CD14-positive monocyte (primary cell): ENCODE measurements at regions not wholly inside any gene's neighbourhood (a gene's known extent, or its start where the extent isn't known, plus 50 kb on each side); places are given as distances from the start of the nearest gene placed in this dataset.
"Not testable (repeated sequence)": the region's sequence is repeated elsewhere in the genome, so short reads cannot be mapped to it uniquely, and the experiment has no call there.

ENCODE experiments used
- DNase-seq, 3 donors: peaks; one replicate each; pipeline ENCODE4 v3.0.0-alpha.2; 2011 to 2022
- H2AFZ ChIP-seq: 2 replicates; pipeline ENCODE4 v1.6.0; 2012; ENCODE audit warnings: mild to moderate bottlenecking, low read depth, low read length, inconsistent platforms; ENCODE audit not compliant: insufficient read depth, poor library complexity, severe bottlenecking
- H3K27ac ChIP-seq, 2 donors: 1 replicate in 1 of 2; 2 replicates in 1 of 2; pipeline ENCODE4 v1.5.1; 2012 to 2013; ENCODE audit warnings: low read length in 2 of 2, control low read depth in 1 of 2, inconsistent platforms in 1 of 2, low read depth in 1 of 2, mild to moderate bottlenecking in 1 of 2
- H3K27me3 ChIP-seq, 2 donors: one replicate each; pipeline versions ENCODE4 v1.6.0 to v1.6.1; 2011 to 2013; ENCODE audit warnings: low read length in 2 of 2; ENCODE audit not compliant: control insufficient read depth in 2 of 2, insufficient read depth in 2 of 2
- H3K36me3 ChIP-seq, 2 donors: replicated peaks in 1 of 2; 1 replicate in 1 of 2; 2 replicates in 1 of 2; pipeline versions ENCODE4 v1.5.1 to v1.6.1; 2012 to 2013; ENCODE audit warnings: low read length in 2 of 2, control low read depth in 1 of 2, inconsistent platforms in 1 of 2, mild to moderate bottlenecking in 1 of 2; ENCODE audit not compliant: insufficient read depth in 2 of 2, control insufficient read depth in 1 of 2
- H3K4me1 ChIP-seq, 2 donors: 1 replicate in 1 of 2; 2 replicates in 1 of 2; pipeline versions ENCODE4 v1.5.1 to v1.6.1; 2012 to 2013; ENCODE audit warnings: low read length in 2 of 2, control low read depth in 1 of 2, inconsistent platforms in 1 of 2, mild to moderate bottlenecking in 1 of 2, moderate library complexity in 1 of 2; ENCODE audit not compliant: insufficient read depth in 2 of 2, control insufficient read depth in 1 of 2
- H3K4me2 ChIP-seq: replicated peaks from 2 replicates; pipeline ENCODE3; 2012; ENCODE audit warnings: low read length, moderate library complexity, mild to moderate bottlenecking; ENCODE audit not compliant: poor library complexity, severe bottlenecking; ENCODE audit errors: extremely low read depth
- H3K4me3 ChIP-seq, 3 experiments: fragments of 200-600 bp in 1 of 3; sonication (generic) in 1 of 3; replicated peaks in 1 of 3; 1 replicate in 2 of 3; 2 replicates in 1 of 3; pipeline ENCODE4 v1.5.1; 2011 to 2013; ENCODE audit warnings: low read length in 3 of 3, mild to moderate bottlenecking in 3 of 3, control low read depth in 2 of 3, low read depth in 2 of 3, inconsistent platforms in 1 of 3, moderate library complexity in 1 of 3
- H3K79me2 ChIP-seq: 2 replicates; pipeline ENCODE4 v1.6.0; 2012; ENCODE audit warnings: mild to moderate bottlenecking, control low read depth, inconsistent platforms, low read length, moderate library complexity; ENCODE audit not compliant: insufficient read depth
- H3K9ac ChIP-seq: 2 replicates; pipeline ENCODE4 v1.6.0; 2017; ENCODE audit warnings: low read length, mild to moderate bottlenecking; ENCODE audit not compliant: insufficient read depth, poor library complexity, severe bottlenecking
- H3K9me3 ChIP-seq, 2 donors: replicated peaks in 1 of 2; 1 replicate in 1 of 2; 2 replicates in 1 of 2; pipeline versions ENCODE4 v1.5.1 to v1.6.1; 2012 to 2013; ENCODE audit warnings: low read length in 2 of 2, control low read depth in 1 of 2; ENCODE audit not compliant: control insufficient read depth in 1 of 2, insufficient read depth in 1 of 2
- H4K20me1 ChIP-seq: 2 replicates; pipeline ENCODE4 v1.6.0; 2012; ENCODE audit warnings: mild to moderate bottlenecking, low read length, control low read depth, moderate library complexity; ENCODE audit not compliant: insufficient read depth
- H3K27ac Mint-ChIP-seq, 7 donors: one replicate each; pipeline ENCODE4 v1.8.0; 2020; ENCODE audit warnings: mild to moderate bottlenecking in 7 of 7, mixed read lengths in 7 of 7, moderate library complexity in 6 of 7, inconsistent platforms in 2 of 7
- H3K27me3 Mint-ChIP-seq, 3 donors: one replicate each; pipeline ENCODE4 v1.8.0; 2021 to 2022; ENCODE audit warnings: low read depth in 3 of 3, mild to moderate bottlenecking in 3 of 3, mixed read lengths in 3 of 3, moderate library complexity in 3 of 3, inconsistent platforms in 1 of 3
- H3K36me3 Mint-ChIP-seq, 2 donors: one replicate each; pipeline ENCODE4 v1.8.0; 2020; ENCODE audit warnings: mixed read lengths in 2 of 2, inconsistent platforms in 1 of 2, mild to moderate bottlenecking in 1 of 2
- H3K4me1 Mint-ChIP-seq: one replicate; pipeline ENCODE4 v1.8.0; 2020; ENCODE audit warnings: mild to moderate bottlenecking, mixed read lengths
- H3K4me3 Mint-ChIP-seq, 2 donors: one replicate each; pipeline ENCODE4 v1.8.0; 2020; ENCODE audit warnings: mild to moderate bottlenecking in 2 of 2, mixed read lengths in 2 of 2, moderate library complexity in 1 of 2
- H3K9me3 Mint-ChIP-seq, 7 donors: one replicate each; pipeline ENCODE4 v1.8.0; 2020 to 2022; ENCODE audit warnings: mixed read lengths in 7 of 7, mild to moderate bottlenecking in 6 of 7, moderate library complexity in 6 of 7, inconsistent platforms in 2 of 7
- CTCF ChIP-seq: fragments of 200-600 bp; IDR thresholded peaks from one replicate; pipeline ENCODE4 v1.8.0; 2022; ENCODE audit warnings: antibody characterized with exemption, mild to moderate bottlenecking
- WGBS: methylation state at CpG from one replicate; pipeline ENCODE4 v1.1.5; 2013; ENCODE audit warnings: missing lambda C conversion rate; ENCODE audit not compliant: insufficient coverage; 5-methylcytosine and 5-hydroxymethylcytosine counted together
- intact Hi-C, 2 donors: fragments of 100-400 bp; cut with micrococcal nuclease; formaldehyde crosslinking; loops; one replicate each; pipeline versions ENCODE4 v1.15.0 to v1.15.1; 2023

- 86% methylated on average over 6 of the region's 7 CpGs for WGBS
- Histone ChIP-seq H3K4me2 (no peak overlapping the region), H3K79me2 (no peaks in the 10 kb centered on the region), H3K4me1 (no peaks in the 10 kb centered on the region), H3K27ac (no peak overlapping the region), H3K9ac (no peak overlapping the region), H3K9me3 (no peaks in the 10 kb centered on the region), H4K20me1 (no peaks in the 10 kb centered on the region), H3K36me3 (no peaks in the 10 kb centered on the region), H3K27me3 (no peaks in the 10 kb centered on the region), H3K4me3 (no peak overlapping the region), H2AFZ (no peak overlapping the region)
- Mint-ChIP-seq H3K4me3 (peak overlapping the region in 1 of 2 donors; percentile 33), H3K36me3 (no peaks in the 10 kb centered on the region), H3K27ac (no peak overlapping the region), H3K4me1 (no peaks in the 10 kb centered on the region), H3K9me3 (peaks cover 2 to 10% (median 5%) of the 10 kb centered on the region in 7 donors), H3K27me3 (no peaks in the 10 kb centered on the region)
- TF ChIP-seq CTCF: no peak
- DNase-seq: peak in 1 of 3 donors; percentile 1
- intact Hi-C loops: no loop called here
These were observed 338.1 kb upstream of the SEMA3C start for GRCh38 chr7:81256991-81257390.

GRCh38 chr7:81248420-81248819 lies 329.6 kb upstream of the SEMA3C start:
- Mint-ChIP-seq H3K36me3 (no peaks in the 10 kb centered on the region), H3K9me3 (peaks cover 0 to 5% (median 2%) of the 10 kb centered on the region in 7 donors), H3K27me3 (no peaks in the 10 kb centered on the region), H3K4me3 (no peak overlapping the region), H3K27ac (no peak overlapping the region), H3K4me1 (no peaks in the 10 kb centered on the region)
- intact Hi-C loops: no loop called here
- WGBS: no CpG with 5 or more reads among the region's 3 CpGs
- DNase-seq: no peak
- Histone ChIP-seq H3K36me3 (no peaks in the 10 kb centered on the region), H3K27me3 (no peaks in the 10 kb centered on the region), H2AFZ (no peak overlapping the region), H3K4me2 (no peak overlapping the region), H3K4me3 (no peak overlapping the region), H3K9me3 (no peaks in the 10 kb centered on the region), H3K4me1 (no peaks in the 10 kb centered on the region), H4K20me1 (no peaks in the 10 kb centered on the region), H3K79me2 (no peaks in the 10 kb centered on the region), H3K9ac (no peak overlapping the region), H3K27ac (no peak overlapping the region)
- TF ChIP-seq CTCF: no peak

- H3K36me3 ChIP-seq, H3K36me3 Mint-ChIP-seq, H3K27me3 ChIP-seq, H4K20me1 ChIP-seq, H3K79me2 ChIP-seq, H3K9me3 Mint-ChIP-seq, intact Hi-C loops, H3K27ac ChIP-seq, H3K9me3 ChIP-seq, H3K4me3 Mint-ChIP-seq, H3K4me3 ChIP-seq, H3K4me1 Mint-ChIP-seq, H3K27ac Mint-ChIP-seq, H3K9ac ChIP-seq, H2AFZ ChIP-seq, H3K4me1 ChIP-seq, H3K27me3 Mint-ChIP-seq, DNase-seq, H3K4me2 ChIP-seq: not testable (repeated sequence)
- no CpG with 5 or more reads among the region's 1 CpG for WGBS
These were observed 328.5 kb upstream of the SEMA3C start for GRCh38 chr7:81247364-81247763.
